Ovary (tissue), 3 donors: ENCODE measurements at regions not wholly inside any gene's neighbourhood (a gene's known extent, or its start where the extent isn't known, plus 50 kb on each side); places are given as distances from the start of the nearest gene placed in this dataset.

Experiments
- CTCF ChIP-seq, 3 donors: fragments of 450-650 bp in 2 of 3; fragments of 200-600 bp in 1 of 3; IDR thresholded peaks; one replicate each; pipeline versions ENCODE4 v1.5.1 to v1.8.0; 2016 to 2022; ENCODE audit warnings: antibody characterized with exemption in 3 of 3, mild to moderate bottlenecking in 1 of 3
- EP300 ChIP-seq: sonication (generic); formaldehyde crosslinking; IDR thresholded peaks from one replicate; pipeline ENCODE4 v1.6.1; 2017; ENCODE audit warnings: antibody characterized with exemption
- donor health status: DM: no; HTN: no; CAD: no.

GRCh38 chr15:95368755-95369601 is 961.5 kb upstream of the NR2F2 start:
- no peak for TF ChIP-seq CTCF (IDR thresholded peaks at IDR 0.05)
- TF ChIP-seq EP300, result no peak
